Umbilical cord (tissue), 1 donor: ENCODE measurements at regions not wholly inside any gene's neighbourhood (a gene's known extent, or its start where the extent isn't known, plus 50 kb on each side); places are given as distances from the start of the nearest gene placed in this dataset.
"Not testable (repeated sequence)": the region's sequence is repeated elsewhere in the genome, so short reads cannot be mapped to it uniquely, and the experiment has no call there.

Source experiments
- DNase-seq: peaks from one replicate; pipeline ENCODE4 v3.0.0-alpha.2; 2015; ENCODE audit warnings: low spot score

DNA sequence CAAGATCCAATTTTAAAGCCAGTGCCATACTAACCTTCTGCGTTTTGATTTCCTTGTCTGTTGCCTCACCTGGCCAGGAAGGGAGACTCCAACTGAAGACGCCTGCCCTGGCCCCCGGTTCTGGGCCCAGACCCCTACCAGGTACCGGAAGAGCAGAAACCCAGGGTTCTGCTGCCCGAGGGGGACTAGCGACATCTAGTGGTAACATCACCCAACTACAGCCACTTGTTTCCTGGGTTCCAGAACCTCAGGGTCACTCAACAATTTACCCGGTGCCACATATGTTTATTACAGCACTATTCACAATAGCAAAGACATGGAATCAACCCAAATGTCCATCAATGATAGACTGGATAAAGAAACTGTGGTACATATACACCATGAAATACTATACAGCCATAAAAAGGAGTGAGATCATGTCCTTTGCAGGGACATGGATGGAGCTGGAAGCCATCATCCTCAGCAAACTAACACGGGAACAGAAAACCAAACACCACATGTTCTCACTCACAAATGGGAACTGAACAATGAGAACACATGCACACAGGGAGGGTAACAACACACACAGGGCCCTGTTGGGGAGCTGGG is 268.7 kb upstream of the IRX4 start:
- DNase-seq: not testable (repeated sequence)

DNA sequence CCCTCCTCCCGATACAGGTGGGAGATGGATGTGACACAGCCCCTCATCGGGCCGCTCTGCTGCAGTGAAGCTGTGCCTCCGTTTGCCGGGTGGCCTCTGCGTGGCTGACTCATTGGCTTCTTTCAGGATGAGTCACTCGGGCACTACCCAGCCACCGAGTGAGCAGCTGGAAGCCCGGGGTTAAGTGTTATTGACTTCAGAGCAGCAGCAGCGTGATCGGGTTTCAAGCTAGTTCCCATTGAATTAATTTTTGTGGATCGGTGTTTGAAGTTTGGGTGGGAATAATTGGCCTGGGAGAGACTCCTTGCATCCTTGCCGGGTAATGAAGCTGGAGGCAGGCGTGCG is 266.4 kb upstream of the IRX4 start:
- peak; percentile 7 for DNase-seq

DNA sequence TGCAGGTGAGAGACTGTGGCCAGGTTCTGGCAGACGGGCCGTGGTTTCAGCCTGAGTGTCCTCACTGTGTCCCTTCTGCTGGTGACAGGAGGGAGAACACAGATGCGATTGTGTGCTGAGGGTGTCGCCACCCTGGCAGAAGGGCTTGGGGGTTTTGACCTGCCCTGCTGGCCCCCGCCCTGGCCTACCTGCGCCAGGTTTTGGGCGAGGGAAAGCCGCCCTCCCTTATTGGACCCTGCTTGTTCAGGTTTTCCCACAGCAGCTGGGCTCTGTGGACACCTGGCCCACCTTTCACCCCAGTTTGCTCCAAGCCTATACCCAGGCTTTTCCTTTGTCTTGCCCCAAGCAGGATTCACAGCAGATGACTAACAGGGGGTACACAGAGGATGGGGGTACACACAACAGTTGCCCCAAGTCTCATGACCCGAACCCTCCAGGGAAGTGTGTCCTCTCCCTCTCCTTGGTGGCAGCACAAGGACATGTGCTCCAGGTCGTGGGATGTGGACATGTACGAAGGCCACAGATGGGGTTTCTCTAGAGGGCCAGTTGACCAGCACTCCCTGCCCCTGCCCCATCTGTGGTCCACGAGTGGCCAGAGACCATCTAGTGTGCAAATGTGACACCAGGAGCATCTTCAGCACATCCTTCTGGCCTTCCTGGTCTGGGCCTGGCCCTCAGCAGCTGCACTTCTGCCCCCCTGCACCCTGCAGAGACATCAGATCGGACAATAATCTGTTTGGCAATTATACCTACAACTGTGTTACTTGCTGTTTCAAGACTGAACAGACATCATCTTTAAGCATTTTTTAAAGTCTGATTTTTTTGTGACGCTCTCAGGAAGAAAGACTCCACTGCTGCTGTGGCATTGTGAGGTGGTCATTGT is 265.8 kb upstream of the IRX4 start:
- DNase-seq: no peak

- DNase-seq: no peak
Observed at GRCh38 chr5:2147504-2148311, 265.0 kb upstream of the IRX4 start.

DNA sequence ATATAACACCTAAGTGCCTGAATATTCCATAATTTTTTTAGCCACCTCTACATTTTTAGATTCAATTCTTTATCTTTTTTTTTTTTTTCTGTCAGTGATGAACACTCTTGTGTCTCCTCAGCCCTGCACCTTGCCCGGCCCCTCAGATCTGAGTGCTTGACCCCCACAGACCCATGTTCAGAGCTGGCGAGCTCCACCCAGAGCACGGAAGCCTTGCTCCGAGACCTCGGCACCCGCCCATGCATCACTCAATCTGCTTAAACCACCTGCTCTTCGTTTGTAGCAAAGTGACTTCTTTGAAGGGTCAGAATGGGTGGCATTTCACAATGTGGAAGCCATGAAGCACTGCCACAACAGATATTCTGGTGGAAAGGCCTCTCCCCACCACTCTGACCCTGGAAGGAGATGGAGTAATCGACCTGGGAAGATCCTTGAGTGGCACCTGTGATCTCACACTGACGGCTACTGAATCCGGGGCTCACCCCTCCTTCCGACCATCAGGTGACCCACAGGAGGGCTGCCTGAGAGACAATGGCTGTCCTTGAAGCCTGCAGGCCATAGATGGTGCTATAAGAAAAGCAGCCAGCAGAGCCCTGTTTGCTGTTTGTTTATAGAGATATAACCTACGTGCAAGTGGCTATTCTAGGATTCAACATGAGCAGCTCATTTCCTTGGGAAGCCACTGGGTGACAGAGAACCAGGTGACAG is 261.1 kb upstream of the IRX4 start:
- no peak for DNase-seq

DNA sequence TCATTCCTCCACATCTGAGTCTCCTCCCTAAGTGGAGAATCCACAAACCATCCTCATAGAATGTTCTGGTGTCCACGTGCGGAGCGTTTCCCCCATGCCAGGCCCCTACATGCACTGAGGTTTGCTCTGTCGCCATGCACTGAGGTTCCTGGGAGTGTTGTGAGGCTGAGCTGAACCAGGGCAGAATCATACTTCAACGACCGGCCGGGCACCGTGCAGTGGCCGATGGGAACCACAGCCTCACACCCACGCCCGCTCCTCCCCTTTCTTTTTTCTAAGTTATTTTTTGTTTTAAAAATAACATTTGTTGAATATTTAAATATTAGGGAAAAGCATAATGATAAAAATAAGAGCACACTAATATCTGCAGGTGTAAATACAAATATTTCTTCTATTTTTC is 260.4 kb upstream of the IRX4 start:
- no peak for DNase-seq

- no peak for DNase-seq
Observed at GRCh38 chr5:2142456-2142954, 259.8 kb upstream of the IRX4 start.

- no peak for DNase-seq
Observed at GRCh38 chr5:2141254-2142000, 258.7 kb upstream of the IRX4 start.

DNA sequence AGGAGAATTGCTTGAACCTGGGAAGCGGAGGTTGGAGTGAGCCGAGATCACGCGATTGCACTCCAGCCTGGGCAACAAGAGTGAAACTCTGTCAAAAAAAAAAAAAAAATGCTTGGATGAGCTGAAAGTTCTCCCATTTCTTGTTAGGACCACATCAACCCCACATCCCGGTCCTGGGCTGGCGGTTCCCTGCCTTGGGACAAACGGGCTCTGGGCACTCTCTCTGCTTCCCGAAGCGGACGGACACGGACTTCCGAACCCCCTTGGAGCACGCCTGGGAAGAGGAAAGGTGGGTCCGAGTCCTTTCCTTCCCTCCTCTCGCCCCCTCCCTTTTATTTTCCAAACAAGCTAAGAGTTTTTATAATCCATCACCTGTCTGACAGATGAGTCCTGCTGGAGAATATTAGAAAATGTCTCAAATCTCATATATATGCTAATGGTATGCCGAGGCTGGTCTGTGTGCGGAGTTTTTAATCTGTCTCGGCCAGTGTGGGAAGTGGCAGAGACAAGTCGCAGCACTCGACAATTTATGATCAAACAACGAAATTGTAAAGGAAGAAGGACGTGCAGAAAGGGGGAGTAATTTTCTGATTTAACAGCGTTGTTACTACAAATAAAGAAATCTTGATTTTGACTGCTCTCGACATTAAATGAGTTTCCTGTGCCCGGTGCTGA is 257.9 kb upstream of the IRX4 start:
- DNase-seq: no peak

GRCh38 chr5:2139478-2139877 is 256.8 kb upstream of the IRX4 start:
- no peak for DNase-seq

GRCh38 chr5:2138896-2139295 is 256.2 kb upstream of the IRX4 start:
- no peak for DNase-seq

GRCh38 chr5:2137444-2138050 is 254.8 kb upstream of the IRX4 start:
- no peak for DNase-seq

- DNase-seq: no peak
Observed at GRCh38 chr5:2136728-2137333, 254.1 kb upstream of the IRX4 start.

GRCh38 chr5:2135833-2136232 is 253.1 kb upstream of the IRX4 start:
- no peak for DNase-seq

DNA sequence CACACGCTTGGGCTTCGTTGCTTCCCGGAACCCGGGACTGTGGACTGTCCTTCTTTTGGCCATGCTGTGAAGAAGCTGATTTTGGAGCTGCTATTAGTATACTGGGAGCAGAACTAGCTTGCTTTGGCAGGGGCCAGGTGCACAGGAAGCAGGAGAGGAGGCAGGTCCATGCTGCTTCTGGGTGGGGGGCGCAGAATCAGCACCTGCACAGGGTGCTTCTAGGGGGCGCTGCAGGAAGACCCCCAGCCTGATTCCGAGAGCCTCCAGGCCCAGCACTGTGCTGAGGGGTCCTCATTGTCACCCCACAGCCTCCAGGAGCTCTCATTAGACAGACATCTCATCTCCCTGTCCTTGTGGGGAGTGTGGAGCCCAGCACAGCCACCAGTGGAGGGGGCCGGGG is 252.6 kb upstream of the IRX4 start:
- no peak for DNase-seq

DNA sequence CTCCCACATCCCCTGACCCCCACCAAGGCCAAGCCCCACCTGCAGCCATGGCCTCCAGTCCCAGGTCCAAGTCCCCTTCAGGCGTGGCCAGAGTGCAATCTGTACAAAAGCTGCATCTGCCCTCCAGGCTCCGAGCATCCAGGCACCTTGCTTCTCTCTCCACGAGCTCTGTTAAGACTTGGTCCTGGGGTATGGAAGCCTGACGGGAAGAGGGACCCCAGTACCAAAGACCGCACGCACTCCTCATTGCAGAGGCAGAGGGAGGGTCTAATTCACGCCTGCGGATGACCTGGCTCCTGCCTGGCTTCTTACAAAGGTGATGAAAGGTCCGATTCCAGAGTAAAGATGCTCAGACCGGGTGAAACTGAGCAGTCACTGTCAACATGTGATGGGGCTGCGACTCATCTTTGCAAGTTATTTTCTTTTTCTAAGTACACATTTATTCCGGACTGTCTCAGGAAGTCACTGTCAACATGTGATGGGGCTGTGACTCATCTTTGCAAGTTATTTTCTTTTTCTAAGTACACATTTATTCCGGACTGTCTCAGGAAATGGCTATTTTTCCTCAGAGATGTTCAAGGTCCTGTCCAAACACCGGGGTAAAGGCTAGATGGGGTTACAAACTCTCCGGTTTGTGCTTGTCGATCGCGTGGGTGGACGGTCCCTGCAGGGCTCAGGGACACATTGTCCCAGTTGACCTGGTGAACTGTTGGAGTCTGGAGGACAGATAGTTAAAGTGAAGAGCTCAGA is 252.0 kb upstream of the IRX4 start:
- no peak for DNase-seq

GRCh38 chr5:2133936-2134335 is 251.2 kb upstream of the IRX4 start:
- no peak for DNase-seq

DNA sequence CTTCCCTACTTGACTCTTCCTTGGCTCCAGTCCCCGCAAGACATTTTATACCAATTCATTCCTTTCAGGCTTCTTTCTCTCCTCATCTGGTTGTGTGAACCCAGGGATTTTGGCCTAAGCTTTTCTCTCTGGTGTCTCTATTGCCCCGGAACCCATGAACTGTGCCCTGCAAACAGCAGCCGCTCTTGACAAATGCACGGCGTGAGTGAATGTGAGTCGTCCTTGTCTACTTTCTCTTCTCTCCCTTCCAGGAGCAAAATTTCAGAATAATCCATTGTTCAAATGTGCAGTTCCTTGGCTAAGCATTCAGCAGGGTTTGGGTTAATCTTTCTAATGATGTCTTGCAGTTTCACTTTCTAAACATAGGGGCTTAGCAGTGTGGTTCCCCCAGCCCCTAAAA is 250.4 kb upstream of the IRX4 start:
- DNase-seq: no peak

DNA sequence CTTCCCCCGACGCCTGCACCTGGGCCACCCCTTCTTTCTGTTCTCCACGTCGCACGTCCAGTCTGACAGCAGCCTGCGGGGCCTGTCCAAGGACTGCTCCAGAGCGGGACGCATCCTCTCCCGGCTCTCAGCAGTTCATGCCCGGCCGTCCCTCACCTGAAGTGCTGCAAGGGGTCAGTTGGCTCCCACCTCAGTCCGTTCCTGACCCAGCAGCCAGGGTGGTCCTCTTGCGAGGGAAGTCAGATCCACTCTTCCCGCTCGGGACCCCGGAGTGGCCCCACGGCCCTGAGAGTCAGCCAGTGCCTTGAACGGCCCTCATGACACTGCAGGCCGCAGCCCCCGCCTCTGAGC is 249.7 kb upstream of the IRX4 start:
- no peak for DNase-seq
